ENCODE measurements at regions not wholly inside any gene's neighbourhood (a gene's known extent, or its start where the extent isn't known, plus 50 kb on each side); places are given as distances from the start of the nearest gene placed in this dataset.

DNA sequence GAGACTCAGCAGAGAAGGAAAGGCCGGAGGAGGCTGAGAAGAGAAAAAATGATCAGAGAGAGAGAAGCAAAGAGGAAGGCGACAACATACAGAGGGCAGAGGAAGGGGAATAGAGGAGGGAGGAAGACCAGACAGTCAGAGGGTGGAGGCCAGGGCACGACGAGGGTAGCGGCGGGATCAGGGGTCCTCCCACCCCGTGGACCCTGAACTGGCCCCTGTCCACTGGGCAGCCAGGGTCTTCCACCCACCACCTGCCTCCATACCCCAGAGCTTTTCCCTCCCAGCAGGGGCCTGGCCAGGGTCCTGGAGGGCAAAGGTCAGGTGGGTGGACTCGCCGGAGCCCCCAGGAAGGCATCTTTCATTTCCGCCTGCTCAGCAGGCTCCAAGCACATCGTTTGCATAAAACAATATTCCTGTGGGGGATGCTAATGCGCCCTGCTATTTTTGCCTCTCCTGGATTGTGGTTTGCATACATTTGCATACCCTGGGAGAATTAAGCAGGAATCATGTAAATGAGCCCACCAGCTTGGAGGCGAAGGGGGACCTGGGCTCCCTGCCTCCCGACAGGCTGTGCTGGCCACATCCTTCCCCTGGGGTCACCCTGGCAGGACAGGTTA, 394.1 kb downstream of the MN1 start:
- ChIA-PET POLR2A (no interaction called here), CTCF (no interaction called here)

- POLR2A ChIA-PET, result no interaction called here
- CTCF ChIA-PET, result no interaction called here
Measured at GRCh38 chr22:27408068-27408467, 393.5 kb downstream of the MN1 start.

DNA sequence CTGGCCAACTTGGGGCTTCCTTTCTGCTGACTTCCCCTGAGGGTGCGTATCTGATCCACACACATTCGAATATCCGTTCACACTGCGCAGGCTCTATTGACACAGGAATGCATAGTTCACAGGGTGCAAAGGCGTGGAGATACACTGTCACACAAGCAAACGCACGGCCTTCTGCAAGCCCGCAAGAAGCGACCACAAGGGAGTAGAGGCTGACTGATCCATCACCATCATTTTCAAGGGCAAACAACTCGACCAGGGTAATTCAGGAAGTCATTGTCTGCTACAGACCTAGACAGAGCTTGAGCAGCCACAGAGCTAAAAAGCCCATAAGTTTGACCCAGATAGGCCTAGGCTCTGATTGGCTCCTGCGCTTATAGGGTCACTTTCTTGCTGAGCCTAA, 392.3 kb downstream of the MN1 start:
- ChIA-PET CTCF (no interaction called here), POLR2A (no interaction called here)

- ChIA-PET POLR2A (no interaction called here), CTCF (no interaction called here)
Measured at GRCh38 chr22:27412866-27413445, 388.6 kb downstream of the MN1 start.

GRCh38 chr22:27413702-27414101, 387.9 kb downstream of the MN1 start:
- POLR2A ChIA-PET, result no interaction called here

DNA sequence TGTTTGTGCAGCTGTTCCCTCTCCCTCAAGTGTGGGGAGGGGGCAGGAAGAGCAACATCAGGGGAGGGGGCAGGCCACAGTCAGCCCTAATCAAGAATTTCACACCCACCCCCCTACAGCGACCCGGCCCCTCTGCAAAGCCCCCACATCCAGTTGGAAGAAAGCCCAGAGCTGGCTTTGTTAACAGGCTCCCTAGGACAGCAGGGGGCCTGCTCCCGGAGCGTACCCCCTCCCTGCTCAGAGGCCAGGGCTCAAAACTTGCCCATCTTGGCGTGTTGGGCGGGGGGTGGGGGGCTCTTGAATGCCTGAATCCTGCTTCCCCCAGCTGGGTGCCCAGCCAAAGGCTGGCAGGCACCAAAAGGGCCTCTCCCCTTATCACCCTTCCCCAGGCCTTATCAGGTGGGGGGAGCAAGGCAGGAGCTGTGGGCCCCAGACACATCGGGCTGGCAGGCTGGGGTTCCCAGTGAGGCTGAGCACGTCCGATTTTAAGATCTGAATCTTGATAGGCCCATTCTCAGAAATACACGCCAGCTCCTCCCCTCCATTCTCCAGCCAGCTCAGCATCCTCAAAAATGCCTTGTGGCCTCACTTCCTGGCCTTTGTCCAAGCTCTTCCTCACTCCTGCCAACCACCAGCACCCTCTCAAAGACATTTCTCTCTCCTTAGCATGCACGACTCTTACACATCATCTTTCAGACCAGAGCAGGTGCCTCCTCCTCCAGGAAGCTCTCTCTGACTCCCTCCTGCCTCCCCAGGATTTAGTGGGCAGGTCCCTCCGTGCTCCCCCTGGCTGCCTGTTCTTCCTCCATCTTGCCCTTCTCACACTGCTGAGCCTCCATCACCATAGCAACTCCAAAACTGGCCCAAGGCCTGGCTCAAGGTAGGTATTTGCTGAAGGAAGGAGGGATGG, 384.8 kb downstream of the MN1 start:
- ChIA-PET POLR2A (no interaction called here), CTCF (no interaction called here)

More at GRCh38 chr22:27413702-27414101, 387.9 kb downstream of the MN1 start:
- CTCF ChIA-PET, result no interaction called here

GRCh38 chr22:27417421-27417814, 384.1 kb downstream of the MN1 start:
- CTCF ChIA-PET, result no interaction called here
- POLR2A ChIA-PET, result no interaction called here

GRCh38 chr22:27418261-27418660, 383.3 kb downstream of the MN1 start:
- CTCF ChIA-PET, result no interaction called here
- POLR2A ChIA-PET, result no interaction called here

- ChIA-PET CTCF (no interaction called here), POLR2A (no interaction called here)
Measured at GRCh38 chr22:27419473-27419872, 382.1 kb downstream of the MN1 start.

GRCh38 chr22:27420195-27420816, 381.2 kb downstream of the MN1 start:
- ChIA-PET CTCF (no interaction called here), POLR2A (no interaction called here)

DNA sequence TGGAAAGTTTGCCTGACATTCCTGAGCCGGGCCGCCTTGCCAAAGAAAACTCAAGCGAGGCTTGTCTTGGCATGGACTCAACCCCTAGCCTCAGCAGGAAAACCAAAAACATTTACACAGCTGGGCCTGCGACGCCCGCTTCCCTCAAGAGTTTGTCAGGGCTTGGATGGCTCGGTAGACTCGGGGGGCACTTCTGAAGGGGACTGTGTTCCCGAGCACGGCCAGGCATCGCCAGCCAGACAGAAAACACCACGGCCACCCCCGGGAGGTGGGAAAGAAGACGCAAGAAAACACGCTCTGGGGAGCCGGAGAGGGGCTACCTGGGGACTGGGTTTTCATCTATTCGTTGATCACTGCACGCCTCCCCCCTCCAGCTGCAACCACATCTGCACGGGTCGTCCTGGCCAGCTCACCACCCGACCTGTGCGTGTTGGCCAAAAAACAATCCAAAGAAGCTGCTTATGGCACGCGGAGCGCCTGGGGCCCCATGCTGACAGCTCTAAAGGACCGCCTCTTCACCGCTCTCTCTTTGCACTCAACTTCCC, 380.7 kb downstream of the MN1 start:
- POLR2A ChIA-PET, result no interaction called here
- CTCF ChIA-PET, result no interaction called here

GRCh38 chr22:27422442-27422841, 379.1 kb downstream of the MN1 start:
- ChIA-PET CTCF (no interaction called here), POLR2A (no interaction called here)

- ChIA-PET CTCF (no interaction called here), POLR2A (no interaction called here)
Measured at GRCh38 chr22:27424319-27424718, 377.2 kb downstream of the MN1 start.

- ChIA-PET CTCF (no interaction called here), POLR2A (no interaction called here)
Measured at GRCh38 chr22:27429476-27429875, 372.1 kb downstream of the MN1 start.

DNA sequence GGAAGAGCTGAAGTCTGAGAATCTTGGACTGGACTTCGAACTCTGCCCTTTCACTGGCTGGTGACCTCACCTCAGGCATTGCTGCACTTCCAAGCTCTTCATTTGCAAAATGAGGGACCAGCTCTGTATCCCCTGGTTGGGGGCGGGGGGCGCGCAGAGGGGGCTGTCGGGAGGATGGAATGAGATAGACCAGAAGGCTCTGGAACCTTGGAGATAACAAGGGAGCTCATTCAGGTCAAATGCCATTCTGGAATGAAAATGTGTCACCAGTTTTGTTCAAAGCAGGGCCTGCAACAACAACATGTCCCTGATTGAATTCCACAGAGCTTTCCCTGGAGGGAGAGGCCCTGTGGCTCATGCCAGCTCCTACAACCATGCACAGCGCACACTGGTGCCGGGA, 370.5 kb downstream of the MN1 start:
- ChIA-PET CTCF (no interaction called here), POLR2A (no interaction called here)

DNA sequence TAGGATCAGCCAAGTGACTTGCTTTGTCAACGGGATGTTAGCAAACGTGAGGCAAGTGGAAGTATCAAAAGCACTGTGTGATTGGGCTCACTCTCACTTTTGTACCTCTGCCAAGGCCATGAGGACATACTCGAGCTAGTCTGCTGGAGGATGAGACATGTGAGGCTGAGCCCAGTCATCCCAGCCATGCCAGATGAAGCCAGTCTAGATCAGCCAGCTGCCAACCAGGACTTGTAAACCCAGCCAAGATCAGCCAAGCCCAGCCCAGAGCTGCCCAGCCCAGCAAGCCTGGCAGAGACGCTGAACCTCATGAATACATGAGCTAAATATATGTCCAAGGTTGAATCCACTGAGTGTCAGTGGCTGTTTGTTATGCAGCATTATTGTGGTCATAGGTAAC, 369.7 kb downstream of the MN1 start:
- POLR2A ChIA-PET, result no interaction called here
- CTCF ChIA-PET, result no interaction called here

GRCh38 chr22:27433099-27433498, 368.5 kb downstream of the MN1 start:
- ChIA-PET POLR2A (no interaction called here), CTCF (no interaction called here)

- ChIA-PET CTCF (no interaction called here), POLR2A (no interaction called here)
Measured at GRCh38 chr22:27433585-27434190, 367.9 kb downstream of the MN1 start.

- ChIA-PET CTCF (no interaction called here), POLR2A (no interaction called here)
Measured at GRCh38 chr22:27434898-27435297, 366.7 kb downstream of the MN1 start.

DNA sequence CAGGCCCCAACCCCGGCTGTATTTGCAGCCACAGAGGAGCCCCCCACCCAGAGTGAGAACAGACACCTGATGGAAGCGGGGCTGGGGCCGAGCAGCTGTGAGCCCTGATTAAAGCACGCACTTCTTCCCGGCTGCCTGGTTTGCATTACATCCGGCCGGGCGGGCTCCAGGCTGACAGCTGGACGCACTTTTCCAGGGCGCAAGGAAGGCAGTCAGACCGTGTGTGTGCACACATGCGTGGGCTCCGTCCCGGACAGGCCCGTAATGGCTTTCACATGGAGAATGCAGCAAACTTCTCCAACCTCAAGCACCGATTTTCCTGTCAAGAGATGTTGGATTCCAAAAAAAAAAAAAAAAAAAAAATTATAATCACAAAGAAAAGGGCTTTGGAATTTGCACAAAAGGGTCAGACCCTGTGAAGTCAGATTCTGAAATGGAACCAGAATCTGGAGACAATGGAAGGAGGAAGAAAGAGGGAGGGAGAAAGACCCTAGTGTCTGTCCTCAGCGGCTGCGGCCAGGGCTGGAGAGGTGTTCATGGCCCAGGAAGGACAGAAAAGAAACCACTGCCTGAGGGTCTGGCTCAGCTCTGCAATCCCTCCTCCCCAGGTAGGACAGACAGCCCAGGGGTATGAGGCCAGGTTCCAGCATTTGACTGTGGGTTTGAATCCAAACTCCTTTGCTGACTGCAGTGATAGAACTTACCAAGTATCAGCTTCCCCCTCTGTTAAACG, 365.5 kb downstream of the MN1 start:
- CTCF ChIA-PET, result no interaction called here
- POLR2A ChIA-PET, result no interaction called here

Data from activated CD8-positive, alpha-beta memory T cell treated with anti-CD3 and anti-CD28 coated beads for 36 hours (primary cell).